ENCODE measurements at regions not wholly inside any gene's neighbourhood (a gene's known extent, or its start where the extent isn't known, plus 50 kb on each side); places are given as distances from the start of the nearest gene placed in this dataset.
A peak's percentile ranks its signal among the peaks of the same experiment; 100 is the strongest.

DNA sequence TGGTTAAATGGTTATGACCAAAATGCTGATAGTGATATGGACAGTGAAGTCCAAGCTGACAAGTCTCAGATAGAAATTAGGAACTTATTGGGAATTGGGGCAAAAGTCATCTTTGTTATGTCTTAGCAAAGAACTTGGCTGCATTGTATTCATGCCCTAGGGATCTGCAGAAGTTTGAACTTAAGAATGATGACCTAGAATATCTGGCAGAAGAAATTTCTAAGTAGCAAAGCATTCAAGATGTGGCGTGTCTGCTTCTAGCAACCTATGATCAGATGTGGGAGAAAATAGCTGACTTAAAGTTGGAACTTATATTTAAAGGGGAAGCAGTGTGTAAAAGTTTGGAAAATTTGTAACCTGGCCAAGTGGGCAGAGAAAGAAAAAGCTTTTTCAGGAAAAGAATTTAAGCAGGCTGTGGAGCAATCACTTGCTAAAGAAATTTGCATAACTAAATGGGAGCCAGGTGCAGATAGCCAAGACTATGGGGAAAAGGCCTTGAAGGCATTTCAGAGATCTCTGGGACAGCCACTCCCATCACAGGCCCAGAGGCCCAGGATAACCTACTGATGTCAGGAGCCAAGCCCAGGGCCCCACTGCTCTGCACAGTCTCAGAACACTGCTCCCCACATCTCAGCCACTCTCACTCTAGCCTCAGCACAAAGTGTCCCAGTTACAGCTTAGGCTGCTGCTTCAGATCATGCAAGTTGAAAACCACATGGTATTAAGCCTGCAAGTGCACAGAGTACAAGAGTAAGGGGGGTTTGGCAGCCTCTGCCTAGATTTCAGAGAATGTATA, 147.8 kb upstream of the TGFBR2 start:
- no peaks in the 10 kb centered on the region for H3F3A ChIP-seq (replicated peaks; ENCODE audit: low read depth)
- no peaks in the 10 kb centered on the region for H3K27me3 ChIP-seq (ENCODE audit: insufficient read depth)
- Mint-ChIP-seq H3K4me3 (no peak overlapping the region), H3K27ac (no peak overlapping the region), H3K4me1 (peaks cover 4% of the 10 kb centered on the region; the same call in 1 of the 3 replicates), H3K9me3 (0 out of 3 replicates have a peak, but pooled peaks cover 2% of the 10 kb centered on the region), H3K36me3 (ENCODE audit: low read depth) (no peaks in the 10 kb centered on the region), H3K27me3 (ENCODE audit: insufficient read depth, low read depth, poor library complexity) (peaks cover 2% of the 10 kb centered on the region)
- no peak overlapping the region for H3K4me3 ChIP-seq
- H3K27ac ChIP-seq (ENCODE audit: low read depth) = no peak overlapping the region
- no peak for ATAC-seq
- TF ChIP-seq, protein P1, sequence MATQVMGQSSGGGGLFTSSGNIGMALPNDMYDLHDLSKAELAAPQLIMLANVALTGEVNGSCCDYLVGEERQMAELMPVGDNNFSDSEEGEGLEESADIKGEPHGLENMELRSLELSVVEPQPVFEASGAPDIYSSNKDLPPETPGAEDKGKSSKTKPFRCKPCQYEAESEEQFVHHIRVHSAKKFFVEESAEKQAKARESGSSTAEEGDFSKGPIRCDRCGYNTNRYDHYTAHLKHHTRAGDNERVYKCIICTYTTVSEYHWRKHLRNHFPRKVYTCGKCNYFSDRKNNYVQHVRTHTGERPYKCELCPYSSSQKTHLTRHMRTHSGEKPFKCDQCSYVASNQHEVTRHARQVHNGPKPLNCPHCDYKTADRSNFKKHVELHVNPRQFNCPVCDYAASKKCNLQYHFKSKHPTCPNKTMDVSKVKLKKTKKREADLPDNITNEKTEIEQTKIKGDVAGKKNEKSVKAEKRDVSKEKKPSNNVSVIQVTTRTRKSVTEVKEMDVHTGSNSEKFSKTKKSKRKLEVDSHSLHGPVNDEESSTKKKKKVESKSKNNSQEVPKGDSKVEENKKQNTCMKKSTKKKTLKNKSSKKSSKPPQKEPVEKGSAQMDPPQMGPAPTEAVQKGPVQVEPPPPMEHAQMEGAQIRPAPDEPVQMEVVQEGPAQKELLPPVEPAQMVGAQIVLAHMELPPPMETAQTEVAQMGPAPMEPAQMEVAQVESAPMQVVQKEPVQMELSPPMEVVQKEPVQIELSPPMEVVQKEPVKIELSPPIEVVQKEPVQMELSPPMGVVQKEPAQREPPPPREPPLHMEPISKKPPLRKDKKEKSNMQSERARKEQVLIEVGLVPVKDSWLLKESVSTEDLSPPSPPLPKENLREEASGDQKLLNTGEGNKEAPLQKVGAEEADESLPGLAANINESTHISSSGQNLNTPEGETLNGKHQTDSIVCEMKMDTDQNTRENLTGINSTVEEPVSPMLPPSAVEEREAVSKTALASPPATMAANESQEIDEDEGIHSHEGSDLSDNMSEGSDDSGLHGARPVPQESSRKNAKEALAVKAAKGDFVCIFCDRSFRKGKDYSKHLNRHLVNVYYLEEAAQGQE (IDR thresholded peaks at IDR 0.05; ENCODE audit: unreplicated experiment) = no peak
- TF ChIP-seq EZH2phosphoT487 (IDR thresholded peaks at IDR 0.05; ENCODE audit: unreplicated experiment) (no peak), ZNF331 (CRISPR knock-in tag; IDR thresholded peaks at IDR 0.05; ENCODE audit: low read depth) (no peak), JUNB (IDR thresholded peaks at IDR 0.05; ENCODE audit: unreplicated experiment) (no peak), POLR2AphosphoS5 (IDR thresholded peaks at IDR 0.05; ENCODE audit: low read depth) (no peak), CTCF (conservative IDR thresholded peaks at IDR 0.05; ENCODE audit: low read depth in 2 of 2) (no peak), ETS1 (IDR thresholded peaks at IDR 0.05) (no peak), ZNF114 (CRISPR knock-in tag; IDR thresholded peaks at IDR 0.05) (no peak), EZH2 (IDR thresholded peaks at IDR 0.05; ENCODE audit: low read depth, unreplicated experiment) (no peak), CREB1 (CRISPR knock-in tag; IDR thresholded peaks at IDR 0.05; ENCODE audit: low read depth) (no peak), NANOG (IDR thresholded peaks at IDR 0.05; ENCODE audit: borderline replicate concordance) (no peak), STAT1 (IDR thresholded peaks at IDR 0.05; ENCODE audit: unreplicated experiment) (no peak)
- TF ChIP-seq, protein P2, sequence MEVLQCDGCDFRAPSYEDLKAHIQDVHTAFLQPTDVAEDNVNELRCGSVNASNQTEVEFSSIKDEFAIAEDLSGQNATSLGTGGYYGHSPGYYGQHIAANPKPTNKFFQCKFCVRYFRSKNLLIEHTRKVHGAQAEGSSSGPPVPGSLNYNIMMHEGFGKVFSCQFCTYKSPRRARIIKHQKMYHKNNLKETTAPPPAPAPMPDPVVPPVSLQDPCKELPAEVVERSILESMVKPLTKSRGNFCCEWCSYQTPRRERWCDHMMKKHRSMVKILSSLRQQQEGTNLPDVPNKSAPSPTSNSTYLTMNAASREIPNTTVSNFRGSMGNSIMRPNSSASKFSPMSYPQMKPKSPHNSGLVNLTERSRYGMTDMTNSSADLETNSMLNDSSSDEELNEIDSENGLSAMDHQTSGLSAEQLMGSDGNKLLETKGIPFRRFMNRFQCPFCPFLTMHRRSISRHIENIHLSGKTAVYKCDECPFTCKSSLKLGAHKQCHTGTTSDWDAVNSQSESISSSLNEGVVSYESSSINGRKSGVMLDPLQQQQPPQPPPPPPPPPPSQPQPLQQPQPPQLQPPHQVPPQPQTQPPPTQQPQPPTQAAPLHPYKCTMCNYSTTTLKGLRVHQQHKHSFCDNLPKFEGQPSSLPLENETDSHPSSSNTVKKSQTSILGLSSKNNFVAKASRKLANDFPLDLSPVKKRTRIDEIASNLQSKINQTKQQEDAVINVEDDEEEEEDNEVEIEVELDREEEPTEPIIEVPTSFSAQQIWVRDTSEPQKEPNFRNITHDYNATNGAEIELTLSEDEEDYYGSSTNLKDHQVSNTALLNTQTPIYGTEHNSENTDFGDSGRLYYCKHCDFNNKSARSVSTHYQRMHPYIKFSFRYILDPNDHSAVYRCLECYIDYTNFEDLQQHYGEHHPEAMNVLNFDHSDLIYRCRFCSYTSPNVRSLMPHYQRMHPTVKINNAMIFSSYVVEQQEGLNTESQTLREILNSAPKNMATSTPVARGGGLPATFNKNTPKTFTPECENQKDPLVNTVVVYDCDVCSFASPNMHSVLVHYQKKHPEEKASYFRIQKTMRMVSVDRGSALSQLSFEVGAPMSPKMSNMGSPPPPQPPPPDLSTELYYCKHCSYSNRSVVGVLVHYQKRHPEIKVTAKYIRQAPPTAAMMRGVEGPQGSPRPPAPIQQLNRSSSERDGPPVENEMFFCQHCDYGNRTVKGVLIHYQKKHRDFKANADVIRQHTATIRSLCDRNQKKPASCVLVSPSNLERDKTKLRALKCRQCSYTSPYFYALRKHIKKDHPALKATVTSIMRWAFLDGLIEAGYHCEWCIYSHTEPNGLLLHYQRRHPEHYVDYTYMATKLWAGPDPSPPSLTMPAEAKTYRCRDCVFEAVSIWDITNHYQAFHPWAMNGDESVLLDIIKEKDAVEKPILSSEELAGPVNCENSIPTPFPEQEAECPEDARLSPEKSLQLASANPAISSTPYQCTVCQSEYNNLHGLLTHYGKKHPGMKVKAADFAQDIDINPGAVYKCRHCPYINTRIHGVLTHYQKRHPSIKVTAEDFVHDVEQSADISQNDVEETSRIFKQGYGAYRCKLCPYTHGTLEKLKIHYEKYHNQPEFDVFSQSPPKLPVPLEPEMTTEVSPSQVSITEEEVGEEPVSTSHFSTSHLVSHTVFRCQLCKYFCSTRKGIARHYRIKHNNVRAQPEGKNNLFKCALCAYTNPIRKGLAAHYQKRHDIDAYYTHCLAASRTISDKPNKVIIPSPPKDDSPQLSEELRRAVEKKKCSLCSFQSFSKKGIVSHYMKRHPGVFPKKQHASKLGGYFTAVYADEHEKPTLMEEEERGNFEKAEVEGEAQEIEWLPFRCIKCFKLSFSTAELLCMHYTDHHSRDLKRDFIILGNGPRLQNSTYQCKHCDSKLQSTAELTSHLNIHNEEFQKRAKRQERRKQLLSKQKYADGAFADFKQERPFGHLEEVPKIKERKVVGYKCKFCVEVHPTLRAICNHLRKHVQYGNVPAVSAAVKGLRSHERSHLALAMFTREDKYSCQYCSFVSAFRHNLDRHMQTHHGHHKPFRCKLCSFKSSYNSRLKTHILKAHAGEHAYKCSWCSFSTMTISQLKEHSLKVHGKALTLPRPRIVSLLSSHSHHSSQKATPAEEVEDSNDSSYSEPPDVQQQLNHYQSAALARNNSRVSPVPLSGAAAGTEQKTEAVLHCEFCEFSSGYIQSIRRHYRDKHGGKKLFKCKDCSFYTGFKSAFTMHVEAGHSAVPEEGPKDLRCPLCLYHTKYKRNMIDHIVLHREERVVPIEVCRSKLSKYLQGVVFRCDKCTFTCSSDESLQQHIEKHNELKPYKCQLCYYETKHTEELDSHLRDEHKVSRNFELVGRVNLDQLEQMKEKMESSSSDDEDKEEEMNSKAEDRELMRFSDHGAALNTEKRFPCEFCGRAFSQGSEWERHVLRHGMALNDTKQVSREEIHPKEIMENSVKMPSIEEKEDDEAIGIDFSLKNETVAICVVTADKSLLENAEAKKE (CRISPR knock-in tag; IDR thresholded peaks at IDR 0.05) = no peak
- H2AFZ ChIP-seq = peak overlapping the region; percentile 54; the same call in 1 of the 2 replicates
- peaks cover 7% of the 10 kb centered on the region; the same call in 1 of the 2 replicates for H3K4me1 ChIP-seq (ENCODE audit: insufficient read depth)
- peaks cover 5% of the 10 kb centered on the region for H3K9me2 ChIP-seq (ENCODE audit: insufficient read depth)
- H3K79me2 ChIP-seq (replicated peaks; ENCODE audit: insufficient read depth) = no peaks in the 10 kb centered on the region
- H3K36me3 ChIP-seq (ENCODE audit: insufficient read depth) = no peaks in the 10 kb centered on the region
- no peak overlapping the region for H3K4me2 ChIP-seq
- H4K20me1 ChIP-seq (replicated peaks; ENCODE audit: insufficient read depth) = no peaks in the 10 kb centered on the region
- peak; percentile 14 for DNase-seq (ENCODE audit: low spot score)

Data from GM23338 (cell line).